NCI-H2107 (cell line): ENCODE measurements at regions not wholly inside any gene's neighbourhood (a gene's known extent, or its start where the extent isn't known, plus 50 kb on each side); places are given as distances from the start of the nearest gene placed in this dataset.
"Not testable (repeated sequence)": the region's sequence is repeated elsewhere in the genome, so short reads cannot be mapped to it uniquely, and the experiment has no call there.

Experiments used
- DNase-seq: peaks from one replicate; lab custom pipeline; 2025; lab: John Stamatoyannopoulos, UW

DNA sequence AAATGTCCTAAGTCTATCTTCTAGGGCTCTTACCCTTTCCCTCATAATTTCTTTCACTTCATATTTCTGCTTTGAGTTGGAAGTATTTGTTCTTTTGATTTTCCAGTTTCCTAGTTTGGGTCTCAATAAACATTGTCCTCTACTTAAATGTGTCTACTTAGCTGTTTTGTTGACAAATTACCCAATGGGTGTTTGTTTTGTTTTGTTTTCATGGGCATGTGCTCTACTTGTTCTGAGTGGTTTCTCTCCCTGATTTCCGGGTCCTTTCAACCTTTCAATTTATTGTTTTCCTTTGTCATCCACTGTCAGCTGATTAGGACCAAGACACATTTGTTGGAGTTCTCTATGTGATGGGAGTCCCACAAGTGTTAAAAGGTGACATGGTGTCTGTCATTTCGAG lies 1181.4 kb downstream of the RPA4 start:
- no peak for DNase-seq

DNA sequence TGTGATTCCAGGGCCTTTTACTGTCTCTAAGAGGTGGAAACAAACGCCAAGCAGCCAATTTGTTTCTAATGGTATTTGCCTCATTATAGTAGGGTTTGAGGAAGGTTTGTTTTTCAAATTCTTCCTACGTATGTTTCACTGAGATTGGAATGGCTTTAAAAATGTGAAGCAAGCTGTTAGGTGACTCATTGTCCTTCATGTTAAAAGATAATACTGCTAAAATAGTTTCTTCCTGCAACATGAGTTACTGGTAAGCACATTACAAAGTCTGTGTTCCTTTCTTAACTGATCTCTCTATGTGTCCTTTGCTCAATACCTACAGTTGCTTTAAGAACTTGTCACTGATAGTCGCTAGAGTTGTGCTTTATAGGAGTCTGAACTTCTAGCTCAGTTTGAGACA lies 1183.9 kb downstream of the RPA4 start:
- no peak for DNase-seq

DNA sequence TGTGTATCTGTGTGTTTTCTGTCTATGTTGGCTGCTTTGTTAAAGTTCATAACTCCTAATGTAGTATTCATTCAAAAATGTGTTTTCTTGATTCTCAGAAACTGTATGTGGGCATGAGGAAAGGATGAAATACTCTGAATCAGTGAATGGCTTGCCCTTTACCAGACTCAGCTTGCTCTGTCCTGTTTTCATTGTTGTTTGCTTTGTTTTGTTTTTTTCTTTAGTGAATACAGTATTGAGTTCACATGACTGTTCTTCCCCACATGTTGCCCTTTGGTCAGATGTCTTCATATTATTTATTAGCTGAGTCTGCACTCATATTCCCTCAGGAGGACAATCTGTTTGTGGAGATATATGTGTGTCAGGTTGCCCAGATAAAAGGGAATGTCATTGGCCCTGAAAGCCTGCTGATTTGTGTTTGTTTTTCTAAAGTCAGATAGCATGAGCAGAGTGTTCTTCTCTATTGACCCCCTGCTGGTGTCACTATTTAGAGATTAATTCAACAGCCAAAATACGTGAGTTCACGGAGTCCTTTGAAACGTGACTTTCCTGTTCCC lies 1184.4 kb downstream of the RPA4 start:
- no peak for DNase-seq

DNA sequence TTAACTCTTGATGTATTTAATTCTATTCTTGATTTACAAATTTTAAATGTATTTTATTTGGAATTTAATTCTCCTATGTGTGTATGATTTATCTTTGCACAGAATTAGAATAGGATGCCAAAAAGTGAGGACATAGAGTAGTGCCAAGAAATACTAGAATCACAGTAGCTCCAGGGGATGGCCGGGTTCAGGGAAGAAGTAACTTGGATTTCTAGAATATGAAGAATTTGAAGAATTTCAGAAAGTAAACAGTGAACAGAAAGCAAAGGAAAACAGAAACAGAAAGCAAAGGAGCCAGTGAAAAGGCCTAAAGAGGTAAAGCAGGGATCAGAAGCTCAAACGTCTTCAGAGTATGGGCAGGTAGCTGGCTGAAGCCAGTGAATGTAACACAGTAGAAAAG lies 1187.6 kb downstream of the RPA4 start:
- DNase-seq: no peak

DNA sequence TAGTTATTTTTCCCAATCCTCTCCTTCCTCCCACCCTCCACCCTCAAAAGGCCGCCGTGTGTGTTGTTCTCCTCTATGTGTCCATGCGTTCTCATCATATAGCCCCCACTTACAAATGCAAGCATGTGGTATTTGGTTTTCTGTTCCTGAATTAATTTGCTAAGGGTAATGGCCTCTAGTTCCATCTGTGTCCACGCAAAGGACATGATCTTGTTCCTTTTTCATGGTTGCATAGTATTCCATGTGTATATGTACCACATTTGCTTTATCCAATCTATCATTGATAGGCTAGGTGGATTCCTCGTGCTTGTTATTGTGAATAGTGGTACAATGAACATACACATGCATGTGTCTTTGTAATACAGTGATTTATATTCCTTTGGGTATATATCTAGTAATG lies 1193.7 kb downstream of the RPA4 start:
- DNase-seq: no peak

DNA sequence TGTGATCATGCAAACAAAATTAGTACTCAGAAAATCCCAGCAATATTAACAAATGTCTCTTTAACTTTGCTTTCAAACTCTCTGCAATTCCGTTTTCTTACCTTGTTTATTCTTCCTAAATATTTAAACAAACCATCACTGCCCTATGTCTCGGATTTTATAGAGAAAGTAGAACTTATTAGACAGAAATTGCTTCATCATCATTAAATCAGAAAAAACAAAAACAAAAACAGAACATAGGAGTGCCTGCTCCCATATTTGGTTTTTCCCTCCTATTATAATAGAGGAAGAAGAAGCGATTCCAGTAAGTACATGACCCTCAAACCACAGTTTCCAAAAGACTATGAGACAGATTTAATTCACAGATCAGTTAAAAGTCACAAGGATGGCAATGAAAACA lies 1228.0 kb downstream of the RPA4 start:
- DNase-seq: no peak

DNA sequence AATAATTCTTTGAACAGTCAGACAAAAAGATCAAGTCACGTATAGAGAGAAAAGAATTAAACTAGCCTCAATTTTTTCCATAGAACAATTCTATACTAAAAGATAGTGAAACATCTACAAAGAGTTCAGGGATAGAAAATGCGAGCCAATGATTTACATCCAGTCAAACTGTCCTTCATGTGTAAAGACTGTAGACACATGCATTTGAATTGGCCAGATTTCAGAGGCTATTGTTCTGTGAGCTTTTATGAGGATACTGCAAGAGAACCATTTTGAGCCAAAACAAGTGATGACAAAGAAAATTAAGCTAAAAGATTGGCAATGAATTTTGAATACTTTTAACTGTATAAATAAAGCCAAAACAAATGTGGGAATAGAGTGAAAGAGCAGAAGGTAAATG lies 1230.3 kb downstream of the RPA4 start:
- DNase-seq: no peak

DNA sequence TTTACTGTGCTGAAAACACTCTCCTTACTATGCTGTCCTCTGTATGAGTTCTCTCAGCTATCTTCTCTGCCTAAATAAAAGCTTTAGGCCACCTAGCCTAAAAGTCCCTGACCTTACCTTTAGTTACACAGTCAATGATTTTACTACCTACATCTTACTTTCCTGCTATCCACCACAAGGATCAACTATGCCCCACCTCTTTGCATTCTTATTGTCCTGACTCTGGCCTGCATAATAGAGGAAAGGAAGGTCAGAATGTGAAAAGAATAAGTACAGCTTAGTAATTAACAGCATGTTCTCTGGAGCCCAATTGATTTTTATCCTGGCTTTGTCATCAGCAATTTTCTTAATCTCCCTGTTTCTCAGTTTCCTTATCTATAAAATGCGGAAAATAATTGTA lies 1257.8 kb downstream of the RPA4 start:
- DNase-seq: no peak

DNA sequence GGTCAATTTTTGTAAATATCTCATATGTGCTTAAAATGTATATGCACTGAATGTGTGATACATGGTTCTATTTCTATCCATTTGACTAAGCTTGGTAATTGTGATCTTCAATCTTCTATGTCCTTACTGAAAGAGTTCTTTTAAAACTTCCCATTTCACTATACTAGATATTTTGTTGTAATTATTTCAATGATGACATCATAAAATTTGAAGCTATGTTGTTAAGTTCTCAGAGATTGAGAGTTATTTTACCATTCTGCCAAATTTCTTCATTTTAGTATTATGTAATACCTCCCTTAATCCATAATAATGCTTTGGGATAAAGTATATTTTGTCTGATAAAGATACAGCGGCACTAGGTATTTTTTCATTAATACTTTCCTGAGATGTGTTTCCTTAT lies 1307.3 kb downstream of the RPA4 start:
- DNase-seq: no peak

DNA sequence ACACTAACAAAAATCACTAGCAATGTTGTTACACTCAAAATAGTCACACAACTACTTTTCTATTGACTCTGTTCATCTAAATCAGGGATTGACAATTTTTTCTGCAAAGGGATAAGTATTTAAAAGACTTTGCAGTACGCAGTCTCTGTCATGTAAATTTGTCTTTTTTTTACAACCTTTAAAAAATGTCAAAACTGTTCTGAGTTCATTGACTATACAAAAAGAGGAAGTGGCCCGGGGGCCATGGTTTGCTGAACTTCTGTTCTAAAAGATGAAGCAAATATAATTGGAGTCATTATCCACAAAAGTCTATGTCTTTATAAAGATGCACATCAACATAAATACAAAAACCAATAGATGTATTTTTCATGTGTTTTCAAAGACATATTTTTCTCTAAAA lies 1310.3 kb downstream of the RPA4 start:
- no peak for DNase-seq

DNA sequence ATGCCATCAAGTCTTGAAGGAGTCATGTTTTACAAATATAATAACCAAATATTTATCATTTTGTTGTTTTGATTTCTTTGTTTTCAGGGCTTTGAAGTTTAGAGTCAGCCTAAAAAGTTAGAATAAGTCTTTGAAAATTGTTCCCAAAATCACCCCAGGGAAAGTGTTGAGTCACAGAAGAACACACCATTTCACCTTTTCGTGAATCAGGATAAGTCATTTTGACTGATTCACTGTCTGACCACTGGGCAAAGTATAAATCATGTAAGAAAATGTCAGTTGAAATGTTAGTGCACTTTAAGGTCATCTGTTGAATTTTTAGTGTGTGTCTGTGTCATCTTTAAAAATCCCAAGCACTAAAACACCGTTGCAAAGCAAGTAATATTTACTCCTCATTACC lies 1320.1 kb downstream of the RPA4 start:
- no peak for DNase-seq

DNA sequence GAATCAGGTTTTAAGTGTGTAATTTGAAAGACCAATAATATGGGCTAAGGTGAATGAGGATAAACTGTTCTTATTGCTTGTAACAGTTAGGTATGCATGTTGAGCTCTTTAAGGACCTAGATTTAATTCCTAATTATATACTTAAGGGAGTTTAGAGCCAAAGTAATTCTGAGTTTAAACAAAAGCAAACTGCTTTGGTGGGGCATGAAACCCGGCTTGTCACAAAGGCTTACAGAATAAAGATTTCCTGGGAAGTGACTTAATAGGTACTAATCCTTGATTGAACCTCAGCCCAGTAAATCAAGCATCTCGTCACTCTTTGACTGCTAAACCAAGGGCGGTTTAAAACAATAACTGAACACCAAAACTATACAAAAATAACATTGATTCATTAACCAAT lies 1324.2 kb downstream of the RPA4 start:
- no peak for DNase-seq

DNA sequence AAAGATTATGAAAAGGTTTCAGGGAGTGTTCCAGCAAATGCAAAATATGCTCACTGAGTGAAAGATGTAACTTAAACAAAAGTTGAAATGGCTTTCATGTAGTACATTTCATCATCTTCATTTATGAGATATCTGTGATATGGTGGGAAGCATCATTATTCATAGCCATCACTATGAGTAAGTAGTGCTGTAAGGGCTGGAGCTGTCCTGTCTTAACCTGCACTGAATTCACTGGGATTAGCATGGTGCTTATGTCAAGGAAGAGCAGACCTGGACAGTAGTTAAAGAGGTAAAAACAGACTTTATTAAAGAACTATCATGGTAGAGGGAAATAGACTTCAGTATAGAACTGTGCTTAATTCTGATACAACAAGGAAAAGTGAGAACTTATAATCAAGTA lies 1347.3 kb downstream of the RPA4 start:
- no peak for DNase-seq

DNA sequence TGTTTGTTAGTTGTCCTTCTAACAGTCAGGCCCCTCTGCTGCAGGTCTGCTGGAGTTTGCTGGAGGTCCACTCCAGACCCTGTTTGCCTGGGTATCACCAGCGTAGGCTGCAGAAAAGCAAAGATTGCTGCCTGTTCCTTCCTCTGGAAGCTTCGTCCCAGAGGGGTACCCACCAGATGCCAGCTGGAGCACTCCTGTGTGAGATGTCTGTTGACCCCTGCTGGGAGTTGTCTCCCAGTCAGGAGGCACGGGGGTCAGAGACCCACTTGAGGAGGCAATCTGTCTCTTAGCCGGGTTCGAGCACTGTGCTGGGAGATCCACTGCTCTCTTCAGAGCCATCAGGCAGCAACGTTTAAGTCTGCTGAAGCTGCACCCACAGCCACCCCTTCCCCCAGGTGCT lies 1356.4 kb downstream of the RPA4 start:
- DNase-seq: not testable (repeated sequence)

DNA sequence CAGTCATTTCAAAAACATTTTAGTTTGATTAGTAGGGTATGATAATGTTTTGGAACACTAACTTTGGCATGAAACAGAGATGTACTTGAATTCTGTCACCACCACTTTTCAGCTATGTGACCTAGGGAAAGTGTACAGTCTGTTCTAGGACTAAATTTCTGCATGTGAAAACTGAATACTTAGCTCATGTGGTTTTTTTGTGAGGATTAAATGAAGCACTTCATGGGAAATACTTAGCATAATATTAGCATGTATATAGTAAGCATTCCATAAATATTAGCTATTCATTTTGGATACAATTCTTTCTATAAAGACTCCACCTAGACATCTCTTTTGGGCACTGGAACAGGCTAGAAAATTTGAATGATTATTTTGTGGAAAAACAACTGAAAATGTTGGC lies 1379.4 kb downstream of the RPA4 start:
- DNase-seq: no peak

DNA sequence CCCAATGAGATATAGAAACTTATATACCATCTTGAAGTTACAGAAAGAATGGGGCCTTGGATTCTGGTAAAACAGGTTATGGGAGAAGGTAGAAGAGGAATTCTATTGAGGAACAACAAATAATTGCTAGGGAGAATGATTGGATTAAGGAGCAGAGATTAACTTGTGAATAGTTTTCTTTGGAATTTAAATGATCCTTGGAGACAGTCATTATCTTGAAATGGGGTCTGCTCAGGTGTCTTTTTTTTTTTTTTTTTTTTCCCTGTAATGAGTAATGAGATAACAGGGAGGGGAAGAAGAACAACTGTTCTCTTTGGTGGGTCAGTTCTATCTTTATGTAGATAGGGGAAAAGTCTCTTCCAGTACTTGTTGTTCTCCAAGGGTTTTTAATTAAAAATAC lies 1406.0 kb downstream of the RPA4 start:
- no peak for DNase-seq

DNA sequence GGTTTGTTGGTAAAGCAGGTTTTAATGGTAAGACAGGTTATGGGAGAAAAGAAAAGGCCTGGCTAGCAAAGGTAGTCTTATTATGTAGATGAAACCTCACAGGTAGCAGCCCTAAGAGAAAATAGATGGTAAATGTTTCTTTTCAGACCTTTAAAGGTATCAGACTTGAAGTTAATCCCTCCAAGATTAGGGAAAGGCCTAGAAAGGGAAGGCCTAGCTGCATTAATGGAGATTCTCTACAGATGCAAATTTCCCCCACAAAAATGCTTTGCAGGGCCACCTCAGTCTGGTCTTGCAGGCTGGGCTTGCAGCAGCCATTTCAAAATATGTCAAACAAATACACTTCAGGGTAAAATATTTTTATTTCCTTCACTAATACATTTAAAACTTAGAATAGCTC lies 1410.6 kb downstream of the RPA4 start:
- DNase-seq: no peak

DNA sequence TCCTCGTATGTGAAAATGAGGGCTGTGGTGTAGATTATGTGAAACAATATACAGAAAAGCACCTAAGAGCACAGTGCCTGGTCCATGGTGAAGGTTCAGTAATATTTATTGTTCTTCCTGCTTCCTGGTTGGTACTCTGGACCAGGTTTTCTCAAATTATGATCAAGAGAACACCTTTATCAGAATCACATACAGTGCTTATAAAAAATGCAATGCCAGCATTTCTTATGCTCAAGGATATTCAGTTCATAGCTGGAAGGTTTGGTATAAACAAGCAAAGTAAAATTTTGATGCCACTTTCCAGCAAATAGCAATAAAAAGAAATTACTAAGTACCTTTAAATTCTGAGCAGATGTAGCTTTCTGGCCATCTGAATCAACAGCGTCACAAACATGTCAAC lies 1412.4 kb downstream of the RPA4 start:
- no peak for DNase-seq

DNA sequence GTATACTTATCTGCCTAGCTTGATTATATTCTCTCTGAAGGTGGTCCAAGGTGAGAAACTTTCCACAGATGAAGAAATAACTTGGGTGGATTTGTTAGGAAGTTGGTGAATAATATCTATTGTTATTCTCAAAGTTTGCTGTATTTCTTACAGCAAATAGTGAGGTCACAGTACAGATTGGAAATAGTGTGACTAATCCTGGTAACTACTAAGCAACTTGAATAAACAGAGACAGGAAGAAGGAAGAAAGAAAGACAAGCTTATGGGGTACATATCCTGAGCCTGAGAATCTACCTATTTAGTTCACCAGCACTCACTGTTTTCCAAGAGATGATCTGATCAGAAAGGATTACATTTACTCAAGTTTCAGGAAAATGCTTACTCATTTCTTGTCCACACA lies 1416.1 kb downstream of the RPA4 start:
- no peak for DNase-seq

DNA sequence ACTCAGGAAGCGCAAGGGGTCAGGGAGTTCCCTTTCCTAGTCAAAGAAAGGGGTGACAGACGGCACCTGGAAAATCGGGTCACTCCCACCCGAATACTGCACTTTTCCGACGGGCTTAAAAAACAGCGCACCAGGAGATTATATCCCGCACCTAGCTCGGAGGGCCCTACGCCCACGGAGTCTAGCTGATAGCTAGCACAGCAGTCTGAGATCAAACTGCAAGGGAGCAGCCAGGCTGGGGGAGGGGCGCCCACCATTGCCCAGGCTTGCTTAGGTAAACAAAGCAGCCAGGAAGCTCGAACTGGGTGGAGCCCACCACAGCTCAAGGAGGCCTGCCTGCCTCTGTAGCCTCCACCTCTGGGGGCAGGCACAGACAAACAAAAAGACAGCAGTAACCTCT lies 1416.8 kb downstream of the RPA4 start:
- not testable (repeated sequence) for DNase-seq

DNA sequence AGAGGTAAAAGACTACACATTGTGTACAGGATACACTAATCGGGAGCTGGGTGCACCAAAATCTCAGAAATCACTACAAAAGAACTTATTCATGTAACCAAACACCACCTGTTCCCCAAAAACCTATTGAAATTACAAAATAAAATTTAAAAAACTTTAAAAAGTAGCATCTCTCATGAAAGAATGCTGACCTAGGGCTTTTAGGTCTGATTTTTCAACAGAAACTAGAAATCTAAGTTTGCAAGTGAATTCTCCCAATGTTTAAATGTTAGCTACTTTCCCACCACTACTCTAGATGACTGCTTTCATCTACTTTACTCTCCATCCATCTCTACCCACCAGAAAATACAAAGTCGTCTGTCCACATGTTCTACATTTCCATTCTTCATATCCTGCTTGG lies 1447.7 kb downstream of the RPA4 start:
- DNase-seq: no peak

DNA sequence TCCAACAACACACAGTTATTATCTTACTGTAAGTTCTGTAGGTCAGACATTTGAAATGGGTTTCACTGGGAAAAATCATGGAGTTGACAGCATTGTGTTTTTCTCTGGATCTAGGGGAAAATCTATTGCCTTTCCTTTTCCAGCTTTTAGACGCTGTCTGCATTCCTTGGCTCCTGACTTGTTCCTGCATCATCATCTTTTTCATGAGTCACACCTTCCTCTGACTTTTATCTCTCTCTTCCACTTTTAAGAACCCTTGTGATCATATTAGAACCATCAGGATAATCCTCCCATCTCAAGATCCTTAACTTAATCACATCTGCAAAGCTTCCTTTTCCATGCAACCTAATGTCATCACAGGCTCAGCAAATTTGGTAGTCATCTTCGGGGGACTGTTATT lies 1454.8 kb downstream of the RPA4 start:
- DNase-seq: no peak

DNA sequence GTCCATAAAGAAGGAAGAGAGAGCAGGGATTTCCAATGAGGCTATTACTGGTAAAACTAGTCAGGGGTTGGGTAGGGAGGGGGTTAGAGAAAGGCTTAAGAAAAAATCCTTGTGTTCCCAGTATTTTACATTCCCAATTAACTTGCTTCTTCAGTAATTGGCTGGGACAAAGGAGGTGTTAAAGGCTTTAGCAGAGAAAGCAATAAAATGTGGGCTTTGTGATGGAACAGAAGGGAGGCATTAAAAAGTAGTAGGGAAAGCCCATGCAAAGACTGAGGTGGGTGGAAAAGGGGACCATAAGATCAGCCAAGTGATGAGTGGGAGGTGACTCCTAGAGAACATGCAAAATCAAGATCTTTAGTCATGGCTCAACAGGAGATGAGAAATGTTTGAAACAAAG lies 1467.2 kb downstream of the RPA4 start:
- DNase-seq: no peak

DNA sequence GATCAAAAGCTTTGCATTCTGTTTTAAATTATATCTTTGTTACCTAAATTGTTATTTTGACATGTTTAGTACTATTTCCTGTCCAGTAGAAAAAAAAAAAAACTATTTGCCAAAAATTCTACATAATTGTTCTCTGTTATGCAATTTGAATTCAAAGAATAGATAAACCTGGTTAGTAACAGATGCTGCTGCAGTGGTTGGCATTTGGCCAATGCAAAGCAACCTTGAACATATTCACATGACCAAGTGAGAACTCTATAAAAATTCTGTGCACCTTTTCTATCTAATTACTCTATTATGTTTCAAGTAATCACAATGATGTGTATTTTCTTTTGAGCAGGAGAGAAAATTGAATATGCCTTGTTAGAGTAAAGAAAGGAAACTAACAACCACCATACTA lies 1473.4 kb downstream of the RPA4 start:
- DNase-seq: no peak

DNA sequence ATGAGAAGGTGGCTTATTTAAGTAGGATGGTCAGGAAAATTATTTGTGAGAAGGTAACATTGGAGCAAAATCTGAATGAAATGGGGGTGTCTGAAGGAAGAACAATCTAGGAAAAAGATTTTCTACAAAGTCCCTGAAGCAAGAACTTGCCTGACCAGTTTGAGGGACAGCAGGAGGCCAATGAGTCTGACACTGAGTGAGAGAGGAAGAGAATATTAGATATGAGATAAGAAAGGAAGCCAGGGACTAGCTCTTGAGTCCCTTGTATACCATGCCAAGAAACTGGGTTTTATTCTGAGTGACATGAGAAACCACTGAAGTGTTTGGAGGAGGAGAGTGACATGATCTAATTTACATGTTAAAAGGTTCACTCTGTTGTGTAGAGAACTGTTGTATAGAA lies 1478.9 kb downstream of the RPA4 start:
- no peak for DNase-seq
